ENCODE measurements at regions not wholly inside any gene's neighbourhood (a gene's known extent, or its start where the extent isn't known, plus 50 kb on each side); places are given as distances from the start of the nearest gene placed in this dataset.

DNA sequence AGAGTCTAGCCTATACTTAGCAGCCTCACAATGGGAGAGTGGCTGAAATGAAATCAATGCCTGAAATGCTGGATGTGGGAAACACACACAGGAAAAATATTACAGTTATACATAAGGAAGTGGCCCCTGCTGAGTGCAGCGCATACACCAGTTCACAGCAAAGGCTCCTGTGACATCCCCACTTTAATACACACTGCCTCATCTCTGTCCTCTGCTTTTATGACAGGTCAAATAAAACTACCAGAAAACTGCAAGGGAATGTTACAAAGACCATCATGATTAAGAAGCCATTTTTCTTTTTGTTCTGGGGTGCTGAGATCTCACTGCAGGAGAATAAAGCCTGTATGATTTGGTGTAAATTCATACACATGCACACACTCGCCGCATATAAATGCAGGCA, 214.3 kb downstream of the ARRDC4 start:
- TF ChIP-seq, protein P1, sequence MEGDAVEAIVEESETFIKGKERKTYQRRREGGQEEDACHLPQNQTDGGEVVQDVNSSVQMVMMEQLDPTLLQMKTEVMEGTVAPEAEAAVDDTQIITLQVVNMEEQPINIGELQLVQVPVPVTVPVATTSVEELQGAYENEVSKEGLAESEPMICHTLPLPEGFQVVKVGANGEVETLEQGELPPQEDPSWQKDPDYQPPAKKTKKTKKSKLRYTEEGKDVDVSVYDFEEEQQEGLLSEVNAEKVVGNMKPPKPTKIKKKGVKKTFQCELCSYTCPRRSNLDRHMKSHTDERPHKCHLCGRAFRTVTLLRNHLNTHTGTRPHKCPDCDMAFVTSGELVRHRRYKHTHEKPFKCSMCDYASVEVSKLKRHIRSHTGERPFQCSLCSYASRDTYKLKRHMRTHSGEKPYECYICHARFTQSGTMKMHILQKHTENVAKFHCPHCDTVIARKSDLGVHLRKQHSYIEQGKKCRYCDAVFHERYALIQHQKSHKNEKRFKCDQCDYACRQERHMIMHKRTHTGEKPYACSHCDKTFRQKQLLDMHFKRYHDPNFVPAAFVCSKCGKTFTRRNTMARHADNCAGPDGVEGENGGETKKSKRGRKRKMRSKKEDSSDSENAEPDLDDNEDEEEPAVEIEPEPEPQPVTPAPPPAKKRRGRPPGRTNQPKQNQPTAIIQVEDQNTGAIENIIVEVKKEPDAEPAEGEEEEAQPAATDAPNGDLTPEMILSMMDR (IDR thresholded peaks at IDR 0.05 in 8 of 11, conservative IDR thresholded peaks at IDR 0.05 in 3 of 11) = no peak
- TF ChIP-seq POLR2A (IDR thresholded peaks at IDR 0.05) = no peak

Data from spleen (tissue), 7 donors.